ENCODE measurements at regions not wholly inside any gene's neighbourhood (a gene's known extent, or its start where the extent isn't known, plus 50 kb on each side); places are given as distances from the start of the nearest gene placed in this dataset.

- no peak for TF ChIP-seq POLR2A (IDR thresholded peaks at IDR 0.05)
- TF ChIP-seq CTCF (IDR thresholded peaks at IDR 0.05): no peak
Measured at GRCh38 chr2:106644623-106645022, 157.5 kb downstream of the CD8B2 start.

Data from lower leg skin (tissue), 3 donors.